ENCODE measurements at regions not wholly inside any gene's neighbourhood (a gene's known extent, or its start where the extent isn't known, plus 50 kb on each side); places are given as distances from the start of the nearest gene placed in this dataset.

DNA sequence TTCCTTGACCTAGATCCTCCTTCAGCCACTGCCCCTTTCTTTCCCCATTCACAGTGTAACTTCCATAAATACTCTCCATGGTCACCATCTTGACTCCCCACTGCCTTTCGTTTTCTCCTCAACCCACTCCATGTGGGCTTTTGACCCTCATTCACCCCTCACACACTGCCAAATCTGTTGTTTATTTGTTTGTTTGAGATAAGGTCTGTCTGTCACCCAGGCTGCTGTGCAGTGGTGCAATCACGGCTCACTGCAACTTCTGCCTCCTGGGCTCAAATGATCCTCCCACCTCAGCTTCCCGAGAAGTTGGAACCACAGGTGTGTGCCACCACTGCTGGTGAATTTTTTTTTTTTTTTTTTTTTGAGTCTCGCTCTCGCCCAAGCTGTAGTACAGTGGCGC lies 162.9 kb downstream of the FGF1 start:
- Histone ChIP-seq H3K4me2 (ENCODE audit: insufficient read depth, low read length) (no peak overlapping the region), H3K27me3 (ENCODE audit: control insufficient read depth in 2 of 2, insufficient read depth in 2 of 2, low read length in 2 of 2) (no peaks in the 10 kb centered on the region), H3K36me3 (ENCODE audit: control insufficient read depth in 2 of 2, extremely low read depth in 1 of 2, insufficient read depth in 2 of 2, low read length in 2 of 2) (no peaks in the 10 kb centered on the region), H3K4me1 (ENCODE audit: control insufficient read depth, extremely low read depth, insufficient read depth, low read length) (peaks cover 5% of the 10 kb centered on the region), H3K9me3 (replicated peaks; ENCODE audit: control insufficient read depth, insufficient read depth, low read length) (no peaks in the 10 kb centered on the region), H3K4me3 (replicated peaks in 1 of 3; ENCODE audit: insufficient read depth in 1 of 3, low read depth in 1 of 3, low read length in 3 of 3) (no peak overlapping the region), H3K27ac (ENCODE audit: insufficient read depth, low read depth, low read length) (no peak overlapping the region), H4K20me1 (replicated peaks; ENCODE audit: control insufficient read depth, extremely low read depth, insufficient read depth, low read length) (no peaks in the 10 kb centered on the region), H3K9me1 (replicated peaks; ENCODE audit: control insufficient read depth, extremely low read depth, insufficient read depth, low read length) (no peaks in the 10 kb centered on the region), H3K79me2 (ENCODE audit: control insufficient read depth, insufficient read depth, low read length) (no peaks in the 10 kb centered on the region), H2AFZ (ENCODE audit: low read depth, low read length) (no peak overlapping the region), H3K9ac (replicated peaks; ENCODE audit: extremely low read depth, insufficient read depth, low read length) (no peak overlapping the region)
- CTCF ChIA-PET, result no interaction called here
- DNase-seq (ENCODE audit: low read depth, low spot score) (no peak), FAIRE-seq (no peak)
- dilution Hi-C loops (cut with MboI; ENCODE audit: extremely low pct_ligation_motif_present, low sequenced_read_pairs) (no loop called here), intact Hi-C loops (cut with micrococcal nuclease) (no loop called here)
- TF ChIP-seq FOS (IDR thresholded peaks at IDR 0.05; ENCODE audit: borderline replicate concordance, insufficient read depth, low read length) (no peak), MYC (IDR thresholded peaks at IDR 0.05; ENCODE audit: low read depth, low read length) (no peak), EZH2 (IDR thresholded peaks at IDR 0.05; ENCODE audit: borderline replicate concordance, low read depth, low read length, severe bottlenecking) (no peak), POLR2A (IDR thresholded peaks at IDR 0.05; ENCODE audit: low read depth, low read length) (no peak), GATA2 (IDR thresholded peaks at IDR 0.05; ENCODE audit: insufficient read depth, insufficient read length, low read depth, low read length) (no peak), JUN (IDR thresholded peaks at IDR 0.05; ENCODE audit: borderline replicate concordance, insufficient read depth, insufficient read length, low read depth) (no peak), POLR2AphosphoS5 (IDR thresholded peaks at IDR 0.05; ENCODE audit: insufficient read depth, low read depth, low read length) (no peak)
- TF ChIP-seq, protein P1, sequence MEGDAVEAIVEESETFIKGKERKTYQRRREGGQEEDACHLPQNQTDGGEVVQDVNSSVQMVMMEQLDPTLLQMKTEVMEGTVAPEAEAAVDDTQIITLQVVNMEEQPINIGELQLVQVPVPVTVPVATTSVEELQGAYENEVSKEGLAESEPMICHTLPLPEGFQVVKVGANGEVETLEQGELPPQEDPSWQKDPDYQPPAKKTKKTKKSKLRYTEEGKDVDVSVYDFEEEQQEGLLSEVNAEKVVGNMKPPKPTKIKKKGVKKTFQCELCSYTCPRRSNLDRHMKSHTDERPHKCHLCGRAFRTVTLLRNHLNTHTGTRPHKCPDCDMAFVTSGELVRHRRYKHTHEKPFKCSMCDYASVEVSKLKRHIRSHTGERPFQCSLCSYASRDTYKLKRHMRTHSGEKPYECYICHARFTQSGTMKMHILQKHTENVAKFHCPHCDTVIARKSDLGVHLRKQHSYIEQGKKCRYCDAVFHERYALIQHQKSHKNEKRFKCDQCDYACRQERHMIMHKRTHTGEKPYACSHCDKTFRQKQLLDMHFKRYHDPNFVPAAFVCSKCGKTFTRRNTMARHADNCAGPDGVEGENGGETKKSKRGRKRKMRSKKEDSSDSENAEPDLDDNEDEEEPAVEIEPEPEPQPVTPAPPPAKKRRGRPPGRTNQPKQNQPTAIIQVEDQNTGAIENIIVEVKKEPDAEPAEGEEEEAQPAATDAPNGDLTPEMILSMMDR (IDR thresholded peaks at IDR 0.05; ENCODE audit: extremely low read depth in 1 of 2, insufficient read depth in 1 of 2, low read depth in 1 of 2, low read length in 2 of 2), result no peak
- TF ChIP-seq, protein P2, sequence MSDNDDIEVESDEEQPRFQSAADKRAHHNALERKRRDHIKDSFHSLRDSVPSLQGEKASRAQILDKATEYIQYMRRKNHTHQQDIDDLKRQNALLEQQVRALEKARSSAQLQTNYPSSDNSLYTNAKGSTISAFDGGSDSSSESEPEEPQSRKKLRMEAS (IDR thresholded peaks at IDR 0.05; ENCODE audit: insufficient read depth, insufficient read length), result no peak
- POLR2A ChIA-PET, result no interaction called here
- no TSS peak for BruUV-seq (replicated peaks)
